ENCODE measurements at regions not wholly inside any gene's neighbourhood (a gene's known extent, or its start where the extent isn't known, plus 50 kb on each side); places are given as distances from the start of the nearest gene placed in this dataset.

DNA sequence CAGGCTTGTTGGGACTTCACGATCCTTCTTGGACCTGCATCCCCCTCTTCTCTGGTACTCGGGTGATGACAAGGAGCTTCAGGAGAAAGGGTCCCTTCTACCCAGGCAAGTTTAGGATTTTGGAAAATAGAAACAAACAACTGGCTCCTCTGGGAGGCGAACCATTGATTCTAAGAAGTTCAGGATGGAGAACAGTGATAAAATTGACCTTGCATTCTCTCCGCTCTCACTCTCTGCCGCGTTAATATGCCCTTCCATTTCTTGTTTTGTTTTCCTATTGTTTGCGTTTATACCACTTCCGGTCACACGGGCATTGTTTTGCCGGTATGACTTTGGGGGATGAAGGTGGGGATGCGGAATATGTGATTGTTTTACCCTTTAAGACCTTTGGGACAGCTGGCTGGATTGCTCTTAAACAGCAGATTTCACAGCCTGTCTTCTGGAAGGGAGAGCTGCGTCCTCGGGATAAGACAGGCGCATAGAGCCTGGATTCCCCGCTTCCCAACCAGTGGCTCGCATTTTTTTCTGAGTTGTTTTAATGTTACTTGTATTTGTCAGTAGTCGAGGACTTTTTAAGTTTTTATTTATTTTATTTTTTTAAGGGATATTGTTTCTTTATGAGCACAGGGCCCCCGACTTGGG, 144.3 kb upstream of the ZNF184 start:
- H2AFZ ChIP-seq (ENCODE audit: low read depth, low read length): peak overlapping the region; percentile 90
- peak; percentile 17 for DNase-seq (ENCODE audit: low read depth)

DNA sequence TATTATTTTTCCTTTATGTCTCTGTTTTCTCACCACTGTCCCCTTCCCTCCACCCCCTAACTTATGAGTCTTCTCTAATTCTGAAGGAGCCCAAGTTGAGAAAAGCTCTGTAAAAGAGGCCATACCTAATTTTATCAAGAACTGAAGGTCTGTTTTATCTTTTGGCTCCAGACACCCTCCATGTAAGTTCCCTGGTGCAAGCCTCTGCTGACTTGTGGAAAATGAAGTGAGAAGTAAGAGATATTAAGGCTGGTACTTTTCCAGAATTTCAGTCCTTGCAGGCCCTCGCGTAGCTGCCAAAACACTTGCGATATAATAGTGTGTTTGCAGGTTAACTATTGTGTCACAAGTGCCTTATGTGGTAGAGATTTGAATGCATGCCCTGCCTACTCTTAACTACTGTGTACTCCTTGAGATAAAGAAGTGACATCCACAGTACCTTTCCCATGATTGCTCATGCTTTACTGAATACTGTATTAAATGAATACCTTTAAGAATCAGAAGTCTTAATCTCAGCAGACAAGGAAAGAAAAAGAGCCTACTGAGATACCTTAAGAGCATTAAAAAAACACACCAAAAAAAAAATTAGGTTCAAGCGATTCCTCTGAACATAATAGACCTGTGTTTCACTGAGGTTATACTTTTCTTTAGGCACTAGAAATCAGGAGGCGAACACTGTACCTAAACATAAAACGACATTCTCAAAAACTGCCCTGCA, 143.6 kb upstream of the ZNF184 start:
- H3K27me3 ChIP-seq (ENCODE audit: insufficient read depth, low read length): no peaks in the 10 kb centered on the region
- no peak overlapping the region for H3K27ac ChIP-seq (ENCODE audit: low read depth, low read length)
- no peaks in the 10 kb centered on the region for H3K79me2 ChIP-seq (ENCODE audit: insufficient read depth, low read length)
- peak overlapping the region; percentile 67 for H3K4me3 ChIP-seq (ENCODE audit: insufficient read depth, low read depth, low read length)
- no peaks in the 10 kb centered on the region for H4K20me1 ChIP-seq (ENCODE audit: insufficient read depth, low read length)
- FAIRE-seq (no peak), DNase-seq (ENCODE audit: low read depth) (no peak)
- TF ChIP-seq EZH2 (IDR thresholded peaks at IDR 0.05; ENCODE audit: insufficient read depth, low read length): no peak
- TF ChIP-seq, protein P1, sequence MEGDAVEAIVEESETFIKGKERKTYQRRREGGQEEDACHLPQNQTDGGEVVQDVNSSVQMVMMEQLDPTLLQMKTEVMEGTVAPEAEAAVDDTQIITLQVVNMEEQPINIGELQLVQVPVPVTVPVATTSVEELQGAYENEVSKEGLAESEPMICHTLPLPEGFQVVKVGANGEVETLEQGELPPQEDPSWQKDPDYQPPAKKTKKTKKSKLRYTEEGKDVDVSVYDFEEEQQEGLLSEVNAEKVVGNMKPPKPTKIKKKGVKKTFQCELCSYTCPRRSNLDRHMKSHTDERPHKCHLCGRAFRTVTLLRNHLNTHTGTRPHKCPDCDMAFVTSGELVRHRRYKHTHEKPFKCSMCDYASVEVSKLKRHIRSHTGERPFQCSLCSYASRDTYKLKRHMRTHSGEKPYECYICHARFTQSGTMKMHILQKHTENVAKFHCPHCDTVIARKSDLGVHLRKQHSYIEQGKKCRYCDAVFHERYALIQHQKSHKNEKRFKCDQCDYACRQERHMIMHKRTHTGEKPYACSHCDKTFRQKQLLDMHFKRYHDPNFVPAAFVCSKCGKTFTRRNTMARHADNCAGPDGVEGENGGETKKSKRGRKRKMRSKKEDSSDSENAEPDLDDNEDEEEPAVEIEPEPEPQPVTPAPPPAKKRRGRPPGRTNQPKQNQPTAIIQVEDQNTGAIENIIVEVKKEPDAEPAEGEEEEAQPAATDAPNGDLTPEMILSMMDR (IDR thresholded peaks at IDR 0.05; ENCODE audit: insufficient read depth, low read depth, low read length): no peak
- H3K4me1 ChIP-seq (ENCODE audit: insufficient read depth, low read length): peaks cover 5% of the 10 kb centered on the region
- Mint-ChIP-seq H3K9me3 (ENCODE audit: unreplicated experiment) (no peaks in the 10 kb centered on the region), H3K4me1 (ENCODE audit: low read depth, unreplicated experiment) (no peaks in the 10 kb centered on the region), H3K36me3 (ENCODE audit: low read depth, unreplicated experiment) (no peaks in the 10 kb centered on the region), H3K27me3 (ENCODE audit: low read depth, unreplicated experiment) (peaks cover 9% of the 10 kb centered on the region), H3K4me3 (ENCODE audit: unreplicated experiment) (peak overlapping the region; percentile 88), H3K27ac (ENCODE audit: unreplicated experiment) (peak overlapping the region; percentile 30)
- H3K9ac ChIP-seq (ENCODE audit: low read length): peak overlapping the region; percentile 50
- no peaks in the 10 kb centered on the region for H3K9me3 ChIP-seq (ENCODE audit: insufficient read depth, low read depth, low read length)
- H2AFZ ChIP-seq (ENCODE audit: low read depth, low read length): peak overlapping the region; percentile 90
- peak overlapping the region; percentile 89 for H3K4me2 ChIP-seq (ENCODE audit: low read length)
- no peaks in the 10 kb centered on the region for H3K36me3 ChIP-seq (ENCODE audit: insufficient read depth, low read length)

More for the DNA sequence above, 144.3 kb upstream of the ZNF184 start:
- Mint-ChIP-seq H3K36me3 (ENCODE audit: low read depth, unreplicated experiment) (no peaks in the 10 kb centered on the region), H3K27me3 (ENCODE audit: low read depth, unreplicated experiment) (peaks cover 6% of the 10 kb centered on the region), H3K4me1 (ENCODE audit: low read depth, unreplicated experiment) (no peaks in the 10 kb centered on the region), H3K9me3 (ENCODE audit: unreplicated experiment) (no peaks in the 10 kb centered on the region), H3K27ac (ENCODE audit: unreplicated experiment) (no peak overlapping the region), H3K4me3 (ENCODE audit: unreplicated experiment) (peak overlapping the region; percentile 88)
- no peaks in the 10 kb centered on the region for H3K79me2 ChIP-seq (ENCODE audit: insufficient read depth, low read length)
- H3K9me3 ChIP-seq (ENCODE audit: insufficient read depth, low read depth, low read length): no peaks in the 10 kb centered on the region
- H3K27me3 ChIP-seq (ENCODE audit: insufficient read depth, low read length): no peaks in the 10 kb centered on the region
- H3K4me2 ChIP-seq (ENCODE audit: low read length): peak overlapping the region; percentile 89
- TF ChIP-seq, protein P1 (IDR thresholded peaks at IDR 0.05; ENCODE audit: insufficient read depth, low read depth, low read length): no peak
- TF ChIP-seq EZH2 (IDR thresholded peaks at IDR 0.05; ENCODE audit: insufficient read depth, low read length): no peak
- no peak overlapping the region for H3K27ac ChIP-seq (ENCODE audit: low read depth, low read length)
- no peaks in the 10 kb centered on the region for H4K20me1 ChIP-seq (ENCODE audit: insufficient read depth, low read length)
- peak overlapping the region; percentile 50 for H3K9ac ChIP-seq (ENCODE audit: low read length)
- no peak for FAIRE-seq
- no peaks in the 10 kb centered on the region for H3K36me3 ChIP-seq (ENCODE audit: insufficient read depth, low read length)
- H3K4me1 ChIP-seq (ENCODE audit: insufficient read depth, low read length): peaks cover 5% of the 10 kb centered on the region
- H3K4me3 ChIP-seq (ENCODE audit: insufficient read depth, low read depth, low read length): peak overlapping the region; percentile 67

DNA sequence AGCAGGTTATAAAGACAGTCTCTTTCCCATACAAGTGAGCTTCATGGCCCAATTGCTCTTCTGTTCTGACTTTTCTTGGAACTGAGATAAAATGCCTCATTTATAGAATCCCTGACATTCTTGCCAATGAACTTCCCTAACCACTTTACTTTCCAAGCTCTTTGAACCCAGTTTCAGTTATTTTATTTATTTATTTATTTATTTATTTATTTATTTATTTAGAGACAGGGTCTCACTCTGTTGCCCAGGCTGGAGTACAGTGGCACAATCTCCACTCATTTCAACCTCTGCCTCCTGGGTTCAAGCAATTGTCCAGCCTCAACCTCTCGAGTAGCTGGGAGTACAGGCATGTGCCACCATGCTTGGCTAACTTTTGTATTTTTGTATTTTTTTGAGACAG, 138.5 kb upstream of the ZNF184 start:
- H3K4me1 Mint-ChIP-seq (ENCODE audit: low read depth, unreplicated experiment): peaks cover 3% of the 10 kb centered on the region
- H3K36me3 ChIP-seq (ENCODE audit: insufficient read depth, low read length): no peaks in the 10 kb centered on the region

More for the DNA sequence above, 138.5 kb upstream of the ZNF184 start:
- no peak overlapping the region for H2AFZ ChIP-seq (ENCODE audit: low read depth, low read length)
- H3K4me2 ChIP-seq (ENCODE audit: low read length): no peak overlapping the region
- H3K9me3 ChIP-seq (ENCODE audit: insufficient read depth, low read depth, low read length): no peaks in the 10 kb centered on the region
- H3K27ac ChIP-seq (ENCODE audit: low read depth, low read length): no peak overlapping the region
- H3K36me3 Mint-ChIP-seq (ENCODE audit: low read depth, unreplicated experiment): no peaks in the 10 kb centered on the region
- H3K4me3 Mint-ChIP-seq (ENCODE audit: unreplicated experiment): no peak overlapping the region
- no peak overlapping the region for H3K4me3 ChIP-seq (ENCODE audit: insufficient read depth, low read depth, low read length)
- H3K9me3 Mint-ChIP-seq (ENCODE audit: unreplicated experiment): no peaks in the 10 kb centered on the region
- FAIRE-seq (no peak), DNase-seq (ENCODE audit: low read depth) (no peak)
- H3K27me3 Mint-ChIP-seq (ENCODE audit: low read depth, unreplicated experiment): peaks cover 7% of the 10 kb centered on the region
- no peak overlapping the region for H3K27ac Mint-ChIP-seq (ENCODE audit: unreplicated experiment)
- no peaks in the 10 kb centered on the region for H3K79me2 ChIP-seq (ENCODE audit: insufficient read depth, low read length)
- no peak for TF ChIP-seq EZH2 (IDR thresholded peaks at IDR 0.05; ENCODE audit: insufficient read depth, low read length)
- TF ChIP-seq, protein P1 (IDR thresholded peaks at IDR 0.05; ENCODE audit: insufficient read depth, low read depth, low read length): no peak
- no peaks in the 10 kb centered on the region for H3K4me1 ChIP-seq (ENCODE audit: insufficient read depth, low read length)
- no peaks in the 10 kb centered on the region for H4K20me1 ChIP-seq (ENCODE audit: insufficient read depth, low read length)
- H3K27me3 ChIP-seq (ENCODE audit: insufficient read depth, low read length): no peaks in the 10 kb centered on the region
- H3K9ac ChIP-seq (ENCODE audit: low read length): no peak overlapping the region

Measured in astrocyte (in vitro differentiated cells and primary cell).